Hematopoietic multipotent progenitor cell (in vitro differentiated cells): ENCODE measurements at regions not wholly inside any gene's neighbourhood (a gene's known extent, or its start where the extent isn't known, plus 50 kb on each side); places are given as distances from the start of the nearest gene placed in this dataset.
"Not testable (repeated sequence)": the region's sequence is repeated elsewhere in the genome, so short reads cannot be mapped to it uniquely, and the experiment has no call there.

ENCODE experiments used
- DNase-seq, 3 donors: peaks; one replicate each; pipeline ENCODE4 v3.0.0-alpha.2; 2011 to 2015; ENCODE audit warnings: low read depth in 2 of 3, low spot score in 2 of 3

GRCh38 chr9:73327149-73327548 is 175.5 kb downstream of the ANXA1 start:
- no peak for DNase-seq

GRCh38 chr9:73337182-73337581 is 185.5 kb downstream of the ANXA1 start:
- DNase-seq, result not testable (repeated sequence)

DNA sequence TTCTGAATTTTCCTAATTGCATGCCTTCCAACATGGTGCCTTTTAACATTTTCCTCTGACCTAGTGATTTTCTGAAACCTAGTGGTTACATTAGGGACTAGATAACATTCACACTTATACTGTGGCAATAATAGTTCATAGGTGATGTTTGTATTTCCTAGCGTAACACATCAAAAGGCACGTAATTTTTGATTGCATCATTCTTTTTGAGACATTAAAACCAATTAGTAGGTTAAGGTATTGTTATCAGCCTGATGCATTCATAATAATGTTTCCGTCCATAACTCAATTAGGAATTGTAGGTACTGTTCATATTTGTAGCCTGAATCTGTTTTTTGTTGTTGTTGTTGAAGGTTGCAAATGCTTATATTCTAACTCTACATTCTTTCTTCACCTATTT is 192.4 kb downstream of the ANXA1 start:
- DNase-seq, result no peak

- DNase-seq, result no peak
These were observed 195.5 kb downstream of the ANXA1 start for GRCh38 chr9:73347123-73347522.

GRCh38 chr9:73347720-73348119 is 196.1 kb downstream of the ANXA1 start:
- no peak for DNase-seq

DNA sequence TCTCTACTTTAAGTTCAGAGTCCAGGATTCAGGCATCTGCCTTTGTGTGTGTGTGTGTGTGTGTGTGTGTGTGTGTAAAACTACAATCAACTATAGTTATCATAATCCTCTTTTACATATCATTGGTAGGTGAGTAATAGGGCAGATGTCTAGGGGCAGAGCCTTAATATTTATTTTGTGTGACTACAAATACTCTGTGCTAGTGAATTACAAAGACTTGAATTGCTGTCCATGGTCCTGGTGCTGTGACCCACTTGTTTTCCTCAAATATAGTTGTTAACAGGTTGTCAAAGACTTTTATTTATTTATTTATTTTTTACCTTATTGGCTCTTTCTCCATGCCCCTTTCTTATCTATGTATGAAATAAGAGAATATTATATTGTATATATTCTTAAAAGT is 196.8 kb downstream of the ANXA1 start:
- no peak for DNase-seq

DNA sequence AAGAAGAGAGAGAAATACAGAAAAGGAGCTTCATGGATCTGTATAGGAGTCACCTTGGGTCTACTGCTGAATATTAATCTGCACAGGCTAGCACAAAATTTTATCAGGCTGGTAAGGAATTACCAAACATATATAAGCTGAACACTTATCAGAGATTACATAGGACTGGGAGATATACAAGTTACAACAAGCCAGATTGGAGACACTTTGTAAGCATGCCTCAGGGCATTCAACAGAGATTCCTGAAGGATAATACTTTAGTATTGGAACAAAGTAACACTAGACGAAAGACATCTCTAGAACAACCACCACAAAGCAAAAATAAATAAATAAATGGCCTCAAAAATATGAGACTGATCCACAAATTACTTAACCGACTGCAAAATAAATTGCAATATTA is 197.8 kb downstream of the ANXA1 start:
- DNase-seq, result no peak

- DNase-seq, result no peak
These were observed 205.9 kb downstream of the ANXA1 start for GRCh38 chr9:73357607-73358006.

- no peak for DNase-seq
These were observed 218.4 kb downstream of the ANXA1 start for GRCh38 chr9:73370053-73370452.

GRCh38 chr9:73371801-73372200 is 220.1 kb downstream of the ANXA1 start:
- DNase-seq, result no peak

- no peak for DNase-seq
These were observed 228.7 kb downstream of the ANXA1 start for GRCh38 chr9:73380411-73380810.

DNA sequence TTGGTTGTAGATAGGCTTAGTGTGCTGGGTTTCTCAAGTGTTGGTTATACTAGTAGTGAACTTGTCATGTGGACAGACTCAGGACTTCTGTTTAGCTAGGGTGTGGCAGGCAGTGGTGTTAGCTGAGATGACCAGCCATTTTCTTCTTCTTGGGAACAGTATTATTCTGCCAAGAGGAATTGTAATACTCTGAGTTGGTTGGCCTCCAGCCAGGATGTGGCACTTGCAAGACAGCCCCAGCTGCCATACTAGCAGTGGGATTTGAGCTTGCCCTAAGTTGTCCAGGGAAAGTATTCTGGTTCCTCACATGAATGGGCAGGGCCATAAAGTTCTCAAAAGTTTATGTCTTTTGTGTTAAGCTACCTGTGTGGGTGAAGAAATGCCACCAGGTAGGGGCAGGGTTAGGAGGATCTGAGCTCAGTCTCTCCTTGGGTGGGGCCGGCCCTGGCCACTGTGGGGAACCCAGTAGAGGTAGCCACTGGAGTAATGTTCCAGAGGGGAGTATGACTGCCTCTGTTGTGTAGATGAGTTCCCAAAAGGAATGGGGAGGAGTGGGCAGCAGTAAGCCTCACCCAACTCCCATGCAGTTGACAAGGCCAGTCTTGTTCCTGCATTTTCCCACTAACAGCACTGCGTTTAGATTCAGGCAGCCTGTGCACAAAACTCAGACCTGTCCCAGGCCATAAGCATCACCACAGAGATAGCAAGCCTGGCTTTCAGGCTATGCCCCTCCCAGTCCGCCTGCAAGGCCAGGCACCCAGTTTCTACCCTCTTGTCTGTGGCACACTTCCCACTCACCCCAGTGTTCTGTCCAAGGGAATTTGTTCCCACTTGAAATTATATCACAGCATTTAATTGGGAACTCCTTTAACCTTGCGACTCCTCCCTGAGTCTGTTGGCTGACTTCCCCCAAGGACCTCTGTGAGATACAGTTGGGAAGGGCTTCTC is 250.7 kb downstream of the ANXA1 start:
- no peak for DNase-seq

- DNase-seq, result no peak
These were observed 259.8 kb downstream of the ANXA1 start for GRCh38 chr9:73411494-73411893.

DNA sequence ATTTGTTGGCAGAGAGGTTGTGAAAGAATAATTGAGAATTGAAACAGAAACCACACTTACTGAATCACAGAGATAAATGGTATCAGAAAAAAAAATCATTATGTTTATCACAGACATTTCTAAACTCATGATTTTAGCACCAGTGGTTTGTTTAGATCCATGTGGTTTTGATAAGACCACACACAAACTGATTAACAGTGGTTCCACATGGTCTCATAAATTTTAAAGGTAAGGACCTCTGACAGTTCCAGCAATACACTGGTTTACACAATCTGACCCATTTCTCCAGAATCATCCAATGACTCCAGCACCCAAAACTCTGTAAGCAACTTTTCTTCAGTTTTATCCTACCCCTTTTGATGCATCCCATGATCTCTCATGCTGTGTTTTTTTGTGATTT is 261.2 kb downstream of the ANXA1 start:
- no peak for DNase-seq

- DNase-seq, result no peak
These were observed 272.2 kb downstream of the ANXA1 start for GRCh38 chr9:73423891-73424290.

DNA sequence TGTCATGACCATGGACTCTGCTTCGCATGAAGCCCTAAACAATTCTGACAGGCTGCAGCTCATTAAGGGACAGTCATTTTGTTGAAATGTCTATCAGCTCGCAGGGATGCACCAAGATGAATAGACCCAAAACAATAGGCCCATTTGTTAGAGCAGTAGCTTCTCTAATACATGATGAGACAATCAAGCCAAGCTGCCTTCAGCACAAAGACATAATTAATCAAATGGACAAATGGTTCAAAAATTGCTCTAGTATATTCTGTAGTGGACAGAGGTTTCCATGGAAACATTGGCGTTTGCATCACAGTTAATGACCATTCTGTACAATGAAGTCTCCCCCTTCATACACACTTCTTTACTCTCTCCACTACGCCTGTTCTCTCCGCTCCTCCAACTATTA is 274.6 kb downstream of the ANXA1 start:
- no peak for DNase-seq

DNA sequence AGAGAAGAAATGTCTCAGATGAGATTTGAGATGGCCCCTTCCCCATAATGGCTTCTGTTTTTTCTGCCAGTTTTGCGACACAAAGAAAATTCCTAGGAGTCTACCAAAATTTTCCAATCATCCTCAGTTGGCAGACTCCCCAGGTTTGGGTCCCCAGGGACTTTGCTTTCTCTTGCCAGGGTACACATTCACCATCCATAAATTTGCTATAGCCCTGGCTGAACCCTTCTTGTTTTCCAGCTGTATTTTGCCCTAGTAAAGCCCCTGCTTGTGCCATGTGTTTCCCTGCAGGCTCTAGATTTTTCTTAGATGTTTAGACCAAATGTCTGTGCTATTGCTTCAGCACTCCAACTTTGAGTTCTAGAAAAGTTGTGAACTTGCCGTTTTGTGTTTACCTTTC is 283.2 kb downstream of the ANXA1 start:
- DNase-seq, result no peak

DNA sequence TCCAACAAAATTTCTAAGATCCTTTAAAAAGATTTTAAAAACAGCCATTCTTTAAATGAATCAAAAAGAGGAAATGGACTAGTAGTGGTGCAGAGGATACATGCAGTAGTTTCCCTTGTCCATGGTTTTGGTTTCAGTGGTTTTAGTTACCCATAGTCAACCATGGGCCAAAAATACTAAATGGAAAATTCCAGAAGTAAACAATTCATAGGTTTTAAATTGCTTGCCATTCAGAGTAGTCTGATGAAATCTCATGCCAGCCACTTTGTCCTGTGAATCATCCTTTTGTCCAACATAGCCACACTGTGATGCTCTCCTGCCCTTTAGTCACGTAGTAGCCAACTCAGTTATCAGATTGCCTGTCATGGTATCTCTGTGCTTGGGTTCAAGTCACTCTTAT is 286.1 kb downstream of the ANXA1 start:
- no peak for DNase-seq

GRCh38 chr9:73439839-73440238 is 288.2 kb downstream of the ANXA1 start:
- DNase-seq, result not testable (repeated sequence)

DNA sequence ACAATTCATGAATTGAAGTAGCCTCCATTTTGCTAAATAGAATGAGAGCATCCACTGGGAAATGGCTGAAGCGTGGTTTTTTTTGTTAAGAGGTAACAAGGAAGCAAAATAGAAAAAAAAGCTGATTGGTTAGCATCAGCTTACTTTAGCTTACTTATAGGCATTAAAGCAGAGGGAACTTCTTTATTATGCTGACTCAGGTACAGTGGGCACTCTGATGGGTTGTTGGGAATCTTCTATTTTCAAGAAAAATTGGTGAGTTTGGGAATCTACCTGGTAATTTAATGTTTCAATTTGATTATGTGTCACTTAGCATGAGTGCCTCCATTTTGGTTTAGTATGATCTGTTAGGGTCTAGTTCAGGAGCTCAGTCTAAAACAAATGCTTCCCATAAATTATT is 289.6 kb downstream of the ANXA1 start:
- DNase-seq, result no peak

- DNase-seq, result no peak
These were observed 290.5 kb downstream of the ANXA1 start for GRCh38 chr9:73441890-73442818.

GRCh38 chr9:73444821-73445220 is 293.2 kb downstream of the ANXA1 start:
- DNase-seq, result no peak
